HG02610 (cell line): ENCODE measurements at regions not wholly inside any gene's neighbourhood (a gene's known extent, or its start where the extent isn't known, plus 50 kb on each side); places are given as distances from the start of the nearest gene placed in this dataset.

Experiments
- ATAC-seq: cut with Tn5 transposase; IDR thresholded peaks from one replicate; pipeline ENCODE4 v1.9.1; 2021; ENCODE audit warnings: mild to moderate bottlenecking, moderate library complexity; ENCODE audit not compliant: unreplicated experiment

DNA sequence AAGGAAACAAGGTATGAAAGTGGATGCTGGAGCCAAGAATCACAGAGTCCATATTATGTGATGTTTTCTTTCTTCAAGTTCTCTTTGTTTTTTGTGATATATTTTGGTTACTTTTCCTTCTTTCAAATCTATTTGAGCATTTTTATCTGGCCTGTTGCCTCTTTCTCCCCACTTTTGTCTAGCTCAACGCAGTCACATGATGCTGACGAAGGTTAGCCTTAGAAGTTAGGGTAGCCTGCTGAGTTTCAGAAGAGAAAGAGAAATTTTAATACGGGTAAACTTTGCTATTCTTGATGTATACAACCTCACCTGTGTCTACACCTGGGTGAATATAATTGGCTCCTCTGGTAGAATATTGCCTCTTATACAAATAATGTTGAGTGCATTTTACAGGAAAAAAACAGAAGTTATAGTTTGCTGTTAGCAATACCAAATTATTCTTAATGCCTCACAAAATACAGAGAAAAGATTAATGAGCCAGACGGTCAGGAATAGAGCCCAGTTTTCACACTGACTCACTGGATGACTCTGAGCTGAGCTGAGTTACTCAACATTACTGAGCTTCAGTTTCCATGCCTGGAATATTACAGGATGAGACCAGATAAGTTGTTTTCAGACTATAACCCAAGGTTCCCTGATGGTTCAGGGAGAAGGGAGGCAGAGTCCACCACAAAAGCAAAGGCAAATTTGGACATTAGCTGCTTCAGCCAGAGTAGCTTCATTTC, 161.6 kb upstream of the BDNF start:
- no peak for ATAC-seq

DNA sequence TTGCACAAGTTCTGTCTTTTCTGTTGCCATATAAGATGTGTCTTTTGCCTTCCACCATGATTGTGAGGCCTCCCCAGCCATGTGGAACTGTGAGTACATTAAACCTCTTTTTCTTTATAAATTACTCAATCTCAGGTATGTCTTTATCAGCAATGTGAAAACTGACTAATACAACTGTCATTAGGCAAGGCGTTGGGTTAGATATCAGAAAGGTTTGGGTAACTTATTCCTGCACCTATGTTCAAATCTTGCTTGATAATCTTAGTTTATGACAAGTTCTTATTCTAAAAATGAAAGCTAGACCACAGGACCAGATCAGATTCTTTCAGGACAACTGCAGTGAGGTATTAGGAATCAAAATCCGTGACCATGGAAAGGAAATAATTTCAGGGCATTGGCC, 160.6 kb upstream of the BDNF start:
- no peak for ATAC-seq

DNA sequence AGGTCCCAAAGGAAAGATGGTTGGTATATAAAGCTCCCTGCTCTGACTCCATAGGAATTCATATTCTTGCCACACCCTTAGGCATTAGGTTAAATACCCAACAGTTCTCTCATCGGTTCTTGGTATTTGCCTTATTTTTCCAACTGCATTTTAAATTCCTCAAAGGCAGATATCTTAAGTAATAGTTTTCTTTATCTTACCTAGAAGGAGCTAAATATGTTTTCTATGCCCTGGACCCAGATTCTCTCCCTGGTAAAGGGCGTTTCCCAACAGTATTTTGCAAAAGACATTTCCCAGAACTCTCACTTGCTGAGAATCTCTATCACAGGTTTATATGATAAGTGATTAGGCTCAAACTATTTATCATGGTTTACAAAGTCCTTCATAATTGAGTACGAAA, 158.6 kb upstream of the BDNF start:
- no peak for ATAC-seq

DNA sequence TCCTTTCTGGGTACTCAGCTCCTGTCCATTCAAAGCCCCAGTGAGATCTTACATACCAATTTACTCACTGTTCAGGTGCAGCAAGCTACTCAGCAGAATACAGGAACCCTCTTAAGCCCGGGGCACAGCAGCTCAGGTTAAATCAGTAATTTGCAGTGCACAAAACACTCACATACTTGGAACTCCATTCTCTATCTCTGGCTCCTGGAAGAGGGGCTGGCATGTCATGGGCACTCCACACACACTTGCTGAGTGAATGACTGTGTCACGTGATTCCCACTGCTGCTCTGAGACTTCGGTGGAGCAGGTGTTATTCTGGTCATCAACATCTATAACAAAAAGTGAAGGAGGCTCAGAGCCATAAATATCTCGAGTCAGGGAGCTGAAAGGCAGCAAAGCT, 157.3 kb upstream of the BDNF start:
- no peak for ATAC-seq

DNA sequence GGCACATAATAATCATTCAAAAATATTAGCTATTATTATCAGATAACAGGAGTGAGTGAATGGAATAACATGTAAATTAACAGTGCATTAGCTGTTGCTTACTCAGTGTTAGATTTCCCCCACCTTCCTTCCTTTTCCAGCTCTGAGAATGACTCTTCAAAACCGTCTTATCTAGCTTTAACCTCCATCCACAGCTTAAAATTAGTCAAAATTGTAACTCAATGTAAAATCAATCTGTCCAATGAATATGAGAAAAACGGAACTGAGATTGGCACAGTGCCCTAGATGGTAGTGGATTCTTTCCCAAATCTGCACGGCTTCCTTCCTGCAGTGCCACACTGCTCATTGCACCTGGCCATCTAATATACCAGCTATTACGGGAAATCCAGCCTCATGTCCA, 156.8 kb upstream of the BDNF start:
- ATAC-seq = peak; percentile 50

DNA sequence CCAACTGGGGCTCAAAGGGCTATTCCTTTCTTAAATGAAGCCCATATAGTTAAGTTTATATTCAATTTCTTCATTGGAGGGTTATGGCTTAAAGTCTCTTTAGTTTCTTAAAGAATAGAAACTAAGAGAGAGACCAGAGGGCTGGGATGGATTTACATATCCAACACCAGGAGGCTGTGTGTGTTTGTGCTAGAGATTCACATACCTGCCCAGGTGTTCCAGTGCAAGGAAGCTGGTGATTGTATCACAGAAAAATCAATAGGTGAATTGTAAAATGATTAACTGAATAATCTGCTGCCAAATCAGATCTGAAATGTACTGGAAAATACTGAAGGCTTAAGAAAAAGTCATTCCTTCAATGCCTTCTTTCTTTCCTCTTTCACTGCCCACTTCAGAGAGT, 148.2 kb upstream of the BDNF start:
- ATAC-seq = no peak

DNA sequence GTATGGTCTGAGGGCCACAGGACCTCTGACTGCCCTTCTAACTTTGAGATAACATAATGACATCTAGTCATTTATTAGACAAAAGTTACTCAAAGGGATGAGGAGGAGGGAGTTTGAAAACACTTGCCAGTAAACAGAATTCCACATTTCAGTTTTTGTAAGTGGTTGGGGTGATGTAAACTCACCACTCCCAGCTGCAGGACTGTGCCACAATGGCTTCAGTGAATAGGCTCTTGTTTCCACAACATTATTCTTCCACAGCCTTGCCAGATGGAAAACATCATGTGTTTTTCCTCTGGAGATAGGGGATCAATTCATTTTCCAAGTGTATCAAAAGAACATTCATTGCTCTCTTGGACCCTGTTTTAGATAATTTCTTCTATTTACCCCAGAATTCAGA, 147.2 kb upstream of the BDNF start:
- ATAC-seq = no peak

DNA sequence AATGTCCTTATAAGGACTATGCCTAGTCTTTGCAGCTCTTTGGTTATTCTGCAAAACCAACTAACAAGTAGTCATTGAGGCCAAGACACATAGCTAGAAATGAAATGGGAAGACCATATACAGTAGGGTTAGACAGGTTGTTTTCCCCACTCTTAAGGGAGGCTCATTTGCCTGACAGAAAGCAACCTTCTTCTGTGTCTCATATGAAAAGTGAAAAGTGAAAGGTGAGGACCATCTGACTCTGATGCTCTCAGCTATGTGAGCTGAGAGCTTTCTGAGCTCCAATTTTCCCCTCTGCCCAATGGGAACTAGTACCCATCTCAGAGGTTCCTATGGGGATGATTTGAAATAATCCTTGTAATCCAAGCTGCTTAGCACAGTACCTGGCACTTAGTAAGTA, 142.0 kb upstream of the BDNF start:
- ATAC-seq = peak; percentile 43

DNA sequence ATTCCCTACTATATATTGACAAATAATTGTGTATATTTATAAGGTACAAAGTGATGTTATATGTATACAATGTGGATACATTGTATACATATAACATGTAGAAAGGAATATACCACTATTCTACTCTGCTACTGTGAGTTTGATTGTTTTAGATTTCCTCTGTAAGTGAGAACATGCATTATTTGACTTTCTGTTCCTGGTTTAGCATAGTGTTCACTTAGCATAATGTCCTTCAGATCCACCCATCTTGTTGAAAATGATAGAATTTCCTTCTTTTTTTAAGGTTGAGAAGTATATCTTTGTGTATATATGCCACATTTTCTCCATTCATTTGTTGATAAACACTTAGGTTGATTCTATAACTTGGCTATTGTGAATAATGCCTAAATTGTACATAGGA, 140.8 kb upstream of the BDNF start:
- no peak for ATAC-seq

DNA sequence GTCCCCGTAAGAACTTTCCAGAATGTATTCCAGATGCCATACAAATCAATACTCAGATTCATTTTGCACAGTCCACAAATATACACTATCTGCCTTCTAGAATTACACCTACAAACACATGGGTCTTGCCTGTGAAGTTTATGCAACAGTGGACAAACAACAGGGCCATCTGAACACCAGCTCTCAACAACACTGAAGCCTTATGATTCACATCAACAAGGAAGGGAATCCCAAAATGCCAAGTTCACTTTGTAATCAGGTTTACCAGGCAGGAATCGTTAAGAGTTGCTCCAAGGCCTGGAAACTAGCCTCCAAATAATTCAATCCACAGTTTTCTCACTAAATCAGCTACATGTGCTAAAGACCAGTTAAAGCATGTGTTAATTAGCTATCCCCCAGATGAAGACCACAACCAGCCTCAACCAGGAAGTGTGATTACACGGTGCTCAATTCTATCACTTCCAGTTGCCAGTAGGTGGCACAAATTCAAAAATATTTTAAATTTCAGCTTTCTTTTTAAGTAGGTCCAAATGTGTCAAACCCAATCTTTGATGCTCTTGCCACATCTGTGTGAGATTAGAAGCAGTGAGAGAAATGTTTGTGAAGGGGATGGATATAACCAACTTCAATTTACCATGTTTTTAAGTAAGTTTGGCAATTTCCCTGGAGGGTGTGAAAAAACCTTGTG, 139.1 kb upstream of the BDNF start:
- ATAC-seq = no peak

DNA sequence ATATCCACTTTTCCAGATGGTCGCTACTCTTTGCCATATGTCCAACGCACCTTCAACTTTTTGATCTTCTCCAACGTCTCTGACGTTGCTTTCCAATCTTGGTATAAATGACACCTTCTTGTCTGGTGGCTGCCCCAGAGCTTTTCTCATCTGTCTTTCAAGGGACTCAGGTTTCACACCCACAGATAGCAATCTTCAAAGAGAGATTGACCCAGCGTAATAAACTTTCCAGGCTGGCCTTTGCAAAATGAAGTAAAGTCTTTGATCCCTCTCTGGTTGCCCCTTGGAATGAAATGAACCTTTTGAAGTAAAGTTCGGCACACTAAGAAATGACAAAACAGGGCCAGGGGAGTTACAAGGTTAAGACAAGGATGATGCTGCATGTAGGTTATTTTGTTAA, 138.4 kb upstream of the BDNF start:
- ATAC-seq = no peak

DNA sequence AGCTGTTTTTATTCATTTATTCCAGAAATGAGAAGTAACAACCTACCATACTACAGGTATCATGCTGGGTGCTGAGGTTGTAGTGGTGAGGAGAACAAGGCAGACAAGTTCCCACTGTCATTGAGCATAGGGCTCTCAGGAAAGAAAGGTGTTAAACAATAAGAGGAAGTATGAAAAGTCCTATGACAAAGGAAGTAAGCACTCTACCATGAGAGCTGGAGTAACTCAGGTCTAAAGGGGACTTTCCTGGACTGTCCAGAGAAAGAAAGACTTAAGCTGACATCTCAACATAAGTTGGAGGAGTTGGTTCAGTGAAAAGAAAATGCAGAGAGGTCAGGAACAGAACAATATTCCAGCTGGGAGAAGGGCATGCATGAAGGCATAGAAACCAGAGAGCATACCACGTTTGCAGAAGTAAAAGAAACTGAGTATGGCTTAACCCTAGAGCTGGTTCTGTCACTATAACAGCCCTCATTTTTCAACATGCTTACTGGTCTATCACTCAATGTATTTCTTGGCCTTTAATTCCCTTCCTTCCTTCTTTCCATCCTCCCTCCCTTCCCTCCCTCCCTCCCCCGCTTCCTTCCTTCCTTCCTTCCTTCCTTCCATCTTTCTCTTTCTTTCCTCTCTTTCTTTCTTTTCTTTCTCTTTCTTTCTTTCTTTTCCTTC, 137.8 kb upstream of the BDNF start:
- ATAC-seq = peak; percentile 92

DNA sequence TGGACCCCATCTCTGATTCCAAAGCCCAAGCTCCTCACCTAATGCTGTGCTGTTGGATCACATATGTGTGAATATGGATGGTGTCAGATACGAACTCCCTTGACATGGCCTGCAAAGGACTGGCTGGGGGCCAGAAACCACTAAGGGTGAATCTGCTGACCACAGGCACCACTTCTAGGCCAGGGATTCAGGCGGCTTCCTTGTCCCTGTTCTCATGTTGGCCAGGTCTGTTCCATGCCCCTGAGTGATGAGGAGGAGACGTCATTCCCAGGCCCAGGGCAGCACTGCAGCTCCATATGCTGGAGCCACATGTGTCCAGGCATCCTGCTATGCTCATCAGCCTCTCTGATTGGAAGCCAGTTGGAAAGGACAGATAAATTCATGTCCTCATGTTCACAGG, 130.0 kb upstream of the BDNF start:
- no peak for ATAC-seq

DNA sequence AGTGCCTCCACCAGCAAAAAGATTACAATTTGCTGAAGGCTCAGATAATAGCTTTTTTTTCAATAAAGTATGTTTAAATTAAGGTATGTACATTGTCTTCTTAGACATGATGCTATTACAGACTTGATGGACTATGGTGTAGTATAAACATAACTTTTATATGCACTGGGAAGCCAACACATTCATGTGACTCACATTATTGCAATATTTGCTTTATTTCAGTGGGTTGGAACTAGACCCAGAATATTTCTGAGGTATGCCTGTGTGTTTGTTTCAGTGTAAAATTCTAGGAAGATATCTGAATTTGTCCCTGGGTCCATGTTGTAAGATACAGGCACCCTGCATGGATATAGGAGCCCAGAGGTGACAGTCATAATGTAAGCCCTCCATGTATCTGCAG, 120.0 kb upstream of the BDNF start:
- no peak for ATAC-seq

DNA sequence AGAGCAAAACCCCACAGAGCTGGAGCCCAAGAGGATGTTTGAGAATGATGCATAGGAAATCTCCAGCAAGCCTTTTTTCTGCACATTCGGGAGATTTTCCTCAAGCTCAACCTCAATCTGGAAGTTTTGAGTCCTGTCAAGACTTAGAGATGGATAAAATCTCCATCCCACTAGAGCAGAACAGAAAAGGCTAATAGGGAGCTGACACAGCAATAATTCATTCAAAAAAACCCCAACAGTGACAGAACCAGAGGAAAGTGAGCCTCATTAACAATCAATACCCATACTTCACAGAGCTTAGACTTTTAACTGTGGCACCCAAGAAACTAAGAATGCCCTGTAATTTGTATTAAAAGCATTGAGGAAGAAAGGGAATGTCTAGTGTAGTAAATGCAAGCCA, 115.9 kb upstream of the BDNF start:
- ATAC-seq = no peak

DNA sequence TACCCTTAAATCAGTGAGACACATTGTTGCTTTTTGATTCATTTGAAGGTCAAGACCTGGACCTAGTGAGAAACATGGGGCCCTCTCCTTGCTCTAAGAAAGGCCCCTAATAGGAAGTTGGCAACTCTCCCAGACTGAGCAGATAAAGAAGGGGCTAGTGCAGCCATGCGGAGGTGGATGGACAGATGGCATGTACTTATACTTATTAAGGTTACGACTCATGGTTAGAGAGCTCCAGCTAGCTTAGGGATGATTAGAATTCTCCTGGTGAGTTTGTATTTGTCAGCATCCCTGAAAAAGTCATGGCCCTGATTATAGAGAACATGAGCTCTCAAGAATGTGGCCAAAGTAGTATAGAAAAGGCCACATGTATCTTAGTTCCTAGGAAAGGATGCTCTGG, 112.1 kb upstream of the BDNF start:
- ATAC-seq = no peak

DNA sequence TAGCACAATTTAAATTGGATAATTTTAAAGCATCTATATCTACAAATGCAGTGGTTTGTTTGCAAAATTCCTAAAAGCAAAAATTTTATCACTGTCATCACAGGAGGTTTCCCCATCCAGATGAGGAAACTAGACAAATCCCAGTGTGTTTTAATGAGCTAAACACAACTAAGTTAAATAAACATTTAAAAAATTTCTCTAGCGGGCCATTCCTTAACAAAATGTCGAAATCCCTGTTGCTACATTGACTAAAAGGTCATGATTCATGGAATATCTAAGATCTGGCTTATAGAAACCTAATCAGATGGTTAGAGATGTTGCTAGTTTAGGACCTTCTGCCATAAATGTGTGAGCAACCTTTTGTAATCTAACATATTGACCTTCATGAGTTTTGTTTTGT, 107.3 kb upstream of the BDNF start:
- no peak for ATAC-seq

DNA sequence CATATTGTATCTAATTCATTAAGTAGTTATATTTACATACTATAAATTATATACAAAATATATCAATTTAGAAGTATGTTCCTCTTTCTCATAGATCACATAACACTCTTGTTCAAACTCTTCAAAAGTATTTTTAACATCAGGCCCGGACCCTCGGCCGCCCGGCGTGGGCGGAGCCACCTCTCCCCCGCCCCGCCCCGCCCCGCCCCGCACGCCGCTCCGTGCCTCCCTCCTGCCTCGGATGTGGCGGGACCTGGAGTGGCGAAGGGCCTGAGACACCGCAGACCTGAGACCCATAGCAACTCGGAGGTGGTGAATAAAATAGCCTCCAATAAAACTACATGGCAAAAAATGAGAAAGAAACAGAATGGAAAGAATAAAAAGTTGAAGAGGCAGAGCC, 105.9 kb upstream of the BDNF start:
- ATAC-seq = no peak

DNA sequence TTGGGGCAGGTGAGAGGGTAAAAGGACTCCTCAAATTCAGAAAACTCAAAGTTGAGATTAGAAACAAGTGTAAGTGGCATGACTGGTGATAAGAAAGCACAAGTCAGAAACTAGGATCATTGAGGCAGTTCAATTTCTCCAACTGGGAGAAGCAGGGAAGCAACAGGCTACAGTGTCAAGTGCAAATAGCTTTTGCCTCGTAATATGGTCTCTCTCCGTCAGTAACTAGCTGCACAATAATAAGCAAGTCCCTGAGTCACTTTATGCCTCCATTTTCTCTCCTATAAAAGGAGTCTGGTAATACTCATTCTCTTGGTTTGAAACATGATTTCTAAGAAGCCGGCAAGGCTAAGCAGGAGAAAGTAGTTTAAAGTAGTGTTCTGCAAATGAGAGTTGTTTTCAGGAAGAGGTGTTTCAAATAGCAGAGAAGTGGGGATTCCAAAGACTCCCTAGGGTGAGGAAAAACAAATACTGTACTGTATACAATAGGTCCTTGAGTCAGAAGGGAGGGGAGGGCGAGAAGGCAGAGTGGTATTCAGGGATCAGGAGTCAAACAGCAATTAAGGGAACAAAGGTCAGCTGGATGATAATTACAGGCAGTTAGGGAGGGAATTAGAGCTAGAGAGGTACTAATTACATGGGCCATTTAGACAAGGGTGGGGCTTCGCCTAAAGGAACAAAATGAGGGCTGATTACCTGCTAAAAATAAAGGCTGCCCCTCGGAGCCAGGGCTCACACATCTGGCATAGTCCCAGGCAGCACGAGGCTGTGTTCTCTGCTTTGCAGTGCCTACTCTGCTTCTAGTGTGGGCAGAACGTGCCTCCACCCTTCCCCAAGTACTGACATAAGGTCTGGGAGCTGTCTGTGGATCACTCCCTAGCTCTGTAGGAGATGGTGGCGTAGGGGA, 96.0 kb upstream of the BDNF start:
- no peak for ATAC-seq

DNA sequence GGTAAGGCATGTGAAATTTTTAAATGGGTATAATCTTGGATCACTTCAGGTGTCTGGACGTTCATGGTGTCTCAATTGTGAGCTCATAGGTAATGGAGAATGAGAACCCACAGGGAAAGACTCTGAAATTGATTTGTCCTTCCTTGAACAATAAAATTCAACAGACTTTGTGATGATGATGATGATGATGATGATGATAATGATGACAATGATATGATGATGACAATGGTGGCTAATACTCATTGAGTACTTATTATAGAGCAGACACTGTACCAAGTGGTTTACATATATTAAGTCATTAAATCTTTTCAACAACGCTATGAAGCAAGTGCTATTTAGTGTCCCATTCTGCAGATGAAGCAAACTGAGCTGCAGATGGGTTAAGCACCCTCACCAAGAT, 86.6 kb upstream of the BDNF start:
- no peak for ATAC-seq

DNA sequence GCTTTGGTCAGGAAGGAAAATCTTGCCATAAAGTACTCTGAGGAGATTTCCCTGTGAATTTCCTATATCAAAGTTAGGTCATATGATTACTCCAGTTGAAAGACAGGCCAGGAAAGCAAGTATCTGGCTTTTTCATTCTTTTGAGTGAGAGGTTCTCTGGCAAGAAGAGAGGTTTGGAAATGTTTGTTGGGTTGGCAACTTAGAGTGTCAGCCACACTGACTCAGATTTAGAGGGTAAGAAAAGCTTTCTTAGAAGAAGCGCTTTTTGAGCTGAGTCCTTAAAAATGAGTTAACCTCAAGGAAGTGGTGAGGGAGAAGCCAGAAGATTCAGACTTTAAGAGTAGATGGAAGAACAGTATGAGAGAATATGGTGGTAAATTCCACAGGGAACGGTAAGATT, 86.1 kb upstream of the BDNF start:
- ATAC-seq = no peak
